ENCODE measurements at regions not wholly inside any gene's neighbourhood (a gene's known extent, or its start where the extent isn't known, plus 50 kb on each side); places are given as distances from the start of the nearest gene placed in this dataset.
"Not testable (repeated sequence)": the region's sequence is repeated elsewhere in the genome, so short reads cannot be mapped to it uniquely, and the experiment has no call there.

DNA sequence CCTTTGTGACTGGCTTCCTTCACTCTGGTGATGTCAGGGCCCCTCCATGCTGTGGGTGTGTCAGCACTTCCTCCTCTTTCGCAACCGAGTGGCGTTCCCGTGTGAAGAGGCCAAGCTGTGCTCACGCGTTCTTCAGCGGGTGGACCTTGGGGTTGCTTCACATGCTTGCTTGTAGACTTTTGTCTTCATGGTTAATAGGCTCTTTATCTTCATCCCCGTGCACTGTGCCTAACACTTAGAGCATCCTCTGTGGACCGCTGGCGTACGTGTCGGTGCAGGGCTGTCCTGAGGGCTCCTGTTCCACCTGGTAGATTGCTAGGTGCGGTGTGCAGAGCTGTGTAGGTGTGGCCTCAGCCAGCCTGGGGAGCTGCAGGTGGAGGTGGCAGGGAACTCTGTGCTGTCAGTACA lies 182.3 kb downstream of the OR4M2 start:
- no peak overlapping the region for H3K4me3 ChIP-seq
- H3K27ac ChIP-seq: no peak overlapping the region
- H3K36me3 ChIP-seq: no peaks in the 10 kb centered on the region
- H3K27me3 ChIP-seq (ENCODE audit: low read depth): no peaks in the 10 kb centered on the region
- no peaks in the 10 kb centered on the region for H3K9me3 ChIP-seq
- TF ChIP-seq, protein P1, sequence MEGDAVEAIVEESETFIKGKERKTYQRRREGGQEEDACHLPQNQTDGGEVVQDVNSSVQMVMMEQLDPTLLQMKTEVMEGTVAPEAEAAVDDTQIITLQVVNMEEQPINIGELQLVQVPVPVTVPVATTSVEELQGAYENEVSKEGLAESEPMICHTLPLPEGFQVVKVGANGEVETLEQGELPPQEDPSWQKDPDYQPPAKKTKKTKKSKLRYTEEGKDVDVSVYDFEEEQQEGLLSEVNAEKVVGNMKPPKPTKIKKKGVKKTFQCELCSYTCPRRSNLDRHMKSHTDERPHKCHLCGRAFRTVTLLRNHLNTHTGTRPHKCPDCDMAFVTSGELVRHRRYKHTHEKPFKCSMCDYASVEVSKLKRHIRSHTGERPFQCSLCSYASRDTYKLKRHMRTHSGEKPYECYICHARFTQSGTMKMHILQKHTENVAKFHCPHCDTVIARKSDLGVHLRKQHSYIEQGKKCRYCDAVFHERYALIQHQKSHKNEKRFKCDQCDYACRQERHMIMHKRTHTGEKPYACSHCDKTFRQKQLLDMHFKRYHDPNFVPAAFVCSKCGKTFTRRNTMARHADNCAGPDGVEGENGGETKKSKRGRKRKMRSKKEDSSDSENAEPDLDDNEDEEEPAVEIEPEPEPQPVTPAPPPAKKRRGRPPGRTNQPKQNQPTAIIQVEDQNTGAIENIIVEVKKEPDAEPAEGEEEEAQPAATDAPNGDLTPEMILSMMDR (IDR thresholded peaks at IDR 0.05): no peak
- H3K4me1 ChIP-seq: no peaks in the 10 kb centered on the region
- ATAC-seq: peak; percentile 80 to 82
- peak; percentile 80 for DNase-seq
- intact Hi-C loops (cut with DNase I): no loop called here

DNA sequence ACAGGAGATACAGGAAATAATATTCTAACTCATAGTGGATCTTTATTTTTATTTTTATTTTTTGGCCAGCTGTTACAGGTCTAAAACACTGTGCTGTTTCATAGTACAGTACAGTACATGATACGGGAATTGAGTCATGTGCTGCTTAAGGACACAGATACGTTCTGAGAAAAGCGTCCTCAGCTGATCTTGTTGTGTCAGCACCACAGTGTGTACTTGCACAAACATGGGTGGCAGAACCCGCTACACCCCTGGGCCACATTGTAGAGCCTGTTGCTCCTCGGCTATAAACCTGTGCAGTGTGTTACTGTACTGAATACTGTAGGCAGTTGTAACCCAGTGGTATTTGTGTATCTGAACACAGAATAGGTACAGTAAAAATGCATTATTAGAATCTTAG lies 183.4 kb downstream of the OR4M2 start:
- DNase-seq: no peak
- H3K36me3 ChIP-seq: no peaks in the 10 kb centered on the region
- ATAC-seq: peak; percentile 5 to 19
- H3K9me3 ChIP-seq: no peaks in the 10 kb centered on the region
- no peaks in the 10 kb centered on the region for H3K27me3 ChIP-seq (ENCODE audit: low read depth)
- intact Hi-C loops (cut with DNase I): no loop called here
- H3K27ac ChIP-seq: no peak overlapping the region
- no peak overlapping the region for H3K4me3 ChIP-seq
- TF ChIP-seq, protein P1 (IDR thresholded peaks at IDR 0.05): no peak
- H3K4me1 ChIP-seq: no peaks in the 10 kb centered on the region

DNA sequence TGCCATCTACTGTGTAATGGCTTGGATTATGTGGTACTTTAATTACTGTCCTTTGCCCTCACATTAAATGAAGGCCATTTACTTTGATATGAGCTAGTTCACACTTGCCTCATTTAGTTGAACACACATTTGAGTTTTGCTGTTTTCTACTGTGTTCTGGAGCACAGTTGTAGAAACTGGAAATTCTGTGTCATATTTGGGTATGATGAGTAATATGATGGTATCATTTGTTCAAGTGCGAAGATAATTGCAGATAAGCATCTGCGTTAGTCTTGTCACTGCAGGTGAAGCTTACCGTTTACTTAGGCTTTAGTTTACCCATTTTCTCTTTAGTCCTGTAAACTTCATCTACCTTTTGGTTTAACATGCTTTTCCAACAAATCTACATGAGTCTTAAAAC lies 183.9 kb downstream of the OR4M2 start:
- ATAC-seq; H3K36me3 ChIP-seq; H3K27ac ChIP-seq; H3K9me3 ChIP-seq; DNase-seq; H3K4me3 ChIP-seq; H3K4me1 ChIP-seq; H3K27me3 ChIP-seq (ENCODE audit: low read depth); intact Hi-C loops (cut with DNase I): not testable (repeated sequence)

DNA sequence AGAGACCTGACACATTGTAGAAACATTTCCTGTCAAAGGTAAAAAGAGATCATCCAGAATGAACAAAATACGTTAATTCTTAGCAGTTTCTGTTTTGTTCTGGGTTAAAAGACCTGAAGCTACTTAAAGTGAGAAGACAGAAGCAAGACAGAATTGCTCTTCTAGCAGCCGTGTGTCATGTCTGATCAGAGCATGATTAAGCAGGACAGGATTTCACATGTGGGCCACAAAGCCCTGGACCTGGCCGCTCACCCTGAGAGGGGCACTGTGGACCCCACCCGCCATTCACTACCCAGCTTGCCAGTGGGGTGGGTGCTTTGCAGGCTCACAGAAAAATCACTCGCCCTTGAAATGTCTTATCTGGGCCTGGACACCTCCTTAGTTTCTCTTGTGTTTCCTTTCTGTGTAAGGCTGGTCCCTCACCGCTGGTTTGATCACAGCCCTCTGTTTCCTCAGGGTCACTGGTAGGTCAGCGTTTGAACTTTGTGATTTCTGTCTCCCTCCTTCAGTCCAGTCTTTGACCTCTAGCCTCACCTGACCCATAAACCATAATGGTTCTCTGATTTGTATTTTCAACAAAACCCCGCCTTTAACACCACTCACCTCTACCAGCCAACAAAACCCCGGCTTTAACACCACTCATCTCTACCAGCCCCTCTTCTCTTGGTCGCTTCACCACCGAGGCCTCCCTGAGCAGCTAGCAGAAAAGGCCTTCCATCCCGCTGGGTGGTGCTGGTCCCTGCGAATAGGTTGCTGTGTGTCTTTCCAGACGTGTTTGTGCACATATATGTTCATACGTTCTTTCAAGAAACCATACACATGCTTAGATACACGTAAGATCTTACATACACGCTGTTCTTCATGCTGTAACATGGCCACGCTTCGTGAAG lies 185.0 kb downstream of the OR4M2 start:
- H3K4me1 ChIP-seq: no peaks in the 10 kb centered on the region
- TF ChIP-seq, protein P1 (IDR thresholded peaks at IDR 0.05): no peak
- H3K27me3 ChIP-seq (ENCODE audit: low read depth): no peaks in the 10 kb centered on the region
- DNase-seq (no peak), ATAC-seq (no peak)
- intact Hi-C loops (cut with DNase I): no loop called here
- H3K36me3 ChIP-seq: no peaks in the 10 kb centered on the region
- H3K9me3 ChIP-seq: no peaks in the 10 kb centered on the region
- H3K27ac ChIP-seq: peak overlapping the region; percentile 33
- no peak overlapping the region for H3K4me3 ChIP-seq

DNA sequence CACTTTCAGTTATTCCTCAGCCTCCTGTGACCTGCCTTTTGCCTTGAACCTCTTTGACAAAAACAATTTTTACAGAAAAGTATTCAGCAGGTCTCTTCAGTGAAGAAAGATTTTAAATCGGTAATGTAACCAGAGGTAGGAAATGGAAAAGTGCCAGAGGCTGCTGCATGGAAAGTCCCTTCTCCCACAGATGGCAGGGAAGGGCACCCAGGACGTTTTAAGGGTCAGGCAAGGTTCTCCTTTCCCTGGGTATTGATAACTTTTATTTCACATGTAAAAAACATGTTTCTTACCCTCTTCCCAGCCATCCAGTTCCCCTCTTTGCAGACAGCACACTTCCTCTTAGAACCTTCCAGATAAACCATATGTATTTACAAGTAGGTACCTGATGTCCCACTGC lies 185.6 kb downstream of the OR4M2 start:
- Histone ChIP-seq H3K27ac (no peak overlapping the region), H3K27me3 (ENCODE audit: low read depth) (no peaks in the 10 kb centered on the region), H3K4me3 (no peak overlapping the region), H3K36me3 (no peaks in the 10 kb centered on the region), H3K4me1 (no peaks in the 10 kb centered on the region), H3K9me3 (no peaks in the 10 kb centered on the region)
- no peak for DNase-seq
- intact Hi-C loops (cut with DNase I): no loop called here
- TF ChIP-seq, protein P1 (IDR thresholded peaks at IDR 0.05): no peak
- ATAC-seq: no peak

DNA sequence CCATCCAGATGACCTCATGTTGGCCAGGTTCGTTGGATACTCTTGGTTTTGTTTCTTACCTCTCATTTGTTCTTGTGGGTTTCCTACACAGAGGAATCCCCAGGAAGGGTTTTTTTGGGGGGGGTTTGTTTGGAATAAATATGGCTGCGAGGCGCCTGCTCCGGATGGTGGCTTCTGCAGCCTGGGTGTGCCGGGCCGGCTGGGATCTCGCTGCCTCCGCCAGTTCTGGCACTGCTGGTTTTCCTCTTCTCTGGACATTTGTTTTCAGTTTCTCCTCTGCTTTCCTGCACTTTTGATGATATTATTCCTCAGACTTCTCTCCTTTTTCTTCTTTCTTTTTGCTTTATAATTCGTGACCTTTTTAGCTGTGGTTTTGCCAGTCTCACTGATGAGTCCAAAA lies 187.4 kb downstream of the OR4M2 start:
- Histone ChIP-seq H3K4me3 (no peak overlapping the region), H3K4me1 (no peaks in the 10 kb centered on the region), H3K27ac (no peak overlapping the region), H3K36me3 (no peaks in the 10 kb centered on the region), H3K27me3 (ENCODE audit: low read depth) (no peaks in the 10 kb centered on the region), H3K9me3 (no peaks in the 10 kb centered on the region)
- ATAC-seq (no peak), DNase-seq (no peak)
- intact Hi-C loops (cut with DNase I): no loop called here
- TF ChIP-seq, protein P1 (IDR thresholded peaks at IDR 0.05): no peak

DNA sequence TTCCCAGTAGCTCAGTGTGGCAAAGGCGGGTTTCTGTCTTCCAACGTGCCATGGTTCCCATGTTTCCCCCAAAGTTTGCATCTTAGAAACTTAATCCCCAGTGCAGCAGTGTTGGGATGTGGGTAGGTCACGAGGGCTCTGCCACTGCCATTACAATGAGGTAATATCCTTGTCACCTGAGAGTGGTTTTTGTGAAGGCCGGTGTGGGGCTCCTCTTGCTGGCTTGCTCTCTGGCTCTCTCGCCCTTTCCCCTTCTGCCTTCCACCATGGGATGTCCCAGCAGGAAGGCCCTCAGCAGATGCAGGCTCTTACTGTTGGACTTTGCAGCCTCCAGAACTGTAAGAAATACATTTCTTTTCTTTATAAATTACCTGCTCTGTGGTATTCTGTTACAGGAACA lies 187.9 kb downstream of the OR4M2 start:
- H3K27ac ChIP-seq; H3K36me3 ChIP-seq; DNase-seq; H3K4me1 ChIP-seq; H3K9me3 ChIP-seq; ATAC-seq; H3K4me3 ChIP-seq; intact Hi-C loops (cut with DNase I); H3K27me3 ChIP-seq (ENCODE audit: low read depth): not testable (repeated sequence)

DNA sequence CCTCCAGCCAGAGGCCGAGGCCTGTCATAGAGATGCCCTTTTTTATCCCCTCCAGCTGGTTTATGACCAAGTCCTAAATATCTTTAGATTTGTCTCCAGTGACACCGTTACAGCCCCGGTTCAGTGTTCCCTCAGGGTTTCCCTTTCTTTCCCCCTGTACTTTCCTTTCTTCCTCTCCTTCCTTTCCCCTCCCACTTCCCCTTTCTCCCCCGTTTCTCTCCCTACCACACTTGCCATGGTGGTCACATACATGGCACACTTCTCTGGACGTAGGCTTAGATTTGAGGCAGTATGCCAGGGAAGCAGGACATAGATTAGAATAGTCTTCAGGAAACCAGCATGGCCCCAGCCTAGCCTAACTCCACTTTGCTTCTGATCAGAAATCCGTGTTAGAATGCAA lies 188.3 kb downstream of the OR4M2 start:
- ATAC-seq; H3K9me3 ChIP-seq; DNase-seq; intact Hi-C loops (cut with DNase I); H3K4me1 ChIP-seq; H3K27ac ChIP-seq; H3K27me3 ChIP-seq (ENCODE audit: low read depth); H3K4me3 ChIP-seq; H3K36me3 ChIP-seq: not testable (repeated sequence)
